ENCODE measurements at regions not wholly inside any gene's neighbourhood (a gene's known extent, or its start where the extent isn't known, plus 50 kb on each side); places are given as distances from the start of the nearest gene placed in this dataset.

DNA sequence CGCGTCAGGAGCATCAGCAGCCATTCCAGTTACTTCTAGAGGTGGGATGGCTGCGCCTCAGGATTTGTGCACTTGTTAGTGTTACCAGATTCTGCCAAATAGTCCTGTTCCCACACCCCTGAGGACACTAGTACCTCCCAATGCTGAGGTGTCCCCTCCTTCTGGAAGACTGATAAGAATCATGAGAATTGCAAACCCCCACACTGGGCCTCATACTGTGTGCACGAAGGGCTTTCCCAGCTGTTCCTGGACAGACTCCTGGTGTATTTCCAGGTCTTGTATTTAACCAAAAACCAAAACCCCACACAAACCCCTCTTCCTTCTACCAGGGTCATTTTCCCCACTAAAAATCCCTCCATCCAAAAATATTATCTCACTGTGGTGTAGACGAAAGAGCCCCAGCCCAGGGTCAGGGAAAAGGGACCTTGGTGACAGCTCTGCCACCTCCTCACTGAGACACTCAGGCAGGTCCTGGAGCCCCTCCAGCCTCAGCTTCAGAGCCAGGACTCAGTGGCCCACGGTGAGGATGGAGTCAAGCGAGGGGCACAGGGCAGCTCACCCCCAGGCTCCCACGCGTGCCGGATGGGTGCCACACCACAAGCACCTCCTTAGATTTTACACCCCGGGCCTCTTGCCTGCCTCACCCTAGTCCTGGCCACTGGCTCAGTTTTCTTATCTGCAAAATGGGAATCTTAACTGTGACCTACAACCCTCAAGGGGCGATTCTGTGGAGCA is 131.4 kb upstream of the RUNX3 start:
- no peak for DNase-seq (ENCODE audit: low read depth, low spot score)

DNA sequence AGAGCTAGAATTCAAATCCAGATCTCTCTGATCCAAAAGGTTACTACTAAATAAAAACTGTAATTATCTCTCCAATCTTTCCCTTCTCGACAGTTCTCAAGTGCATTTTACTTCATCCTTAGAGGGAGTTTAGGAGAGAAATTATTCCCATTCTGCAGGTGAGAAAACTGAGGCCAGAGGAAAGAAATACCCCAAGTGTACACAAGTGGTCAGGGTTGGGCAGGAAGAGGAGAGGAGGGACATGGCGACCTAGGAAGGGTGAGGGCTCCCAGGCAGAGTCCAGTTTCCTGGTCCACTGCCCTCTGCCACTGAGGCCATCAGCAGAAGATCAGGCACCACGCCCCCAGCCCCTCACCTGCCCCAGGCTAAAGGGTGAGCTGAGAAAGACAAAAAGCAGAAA is 127.1 kb upstream of the RUNX3 start:
- no peak for DNase-seq (ENCODE audit: low read depth, low spot score)

DNA sequence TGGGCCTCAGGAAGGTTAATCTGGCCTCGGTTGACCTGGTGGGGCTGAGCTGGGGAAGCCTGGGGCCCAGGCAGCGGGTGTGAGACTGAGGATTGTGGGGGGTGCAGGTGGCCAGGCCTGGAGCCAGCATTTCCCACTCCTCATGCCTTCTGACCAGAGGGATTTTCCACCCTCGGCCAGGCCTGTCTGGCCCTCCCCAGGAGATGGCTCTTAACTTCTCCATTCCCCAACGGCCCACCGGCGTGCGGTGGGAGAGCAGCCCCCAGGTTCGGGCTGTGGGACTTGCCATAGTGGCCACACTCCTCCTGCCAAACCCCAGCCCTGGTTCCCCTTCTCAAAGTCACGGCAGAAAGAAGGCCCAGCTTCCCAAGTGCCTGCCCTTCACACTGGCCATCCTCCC is 126.5 kb upstream of the RUNX3 start:
- no peak for DNase-seq (ENCODE audit: low read depth, low spot score)

DNA sequence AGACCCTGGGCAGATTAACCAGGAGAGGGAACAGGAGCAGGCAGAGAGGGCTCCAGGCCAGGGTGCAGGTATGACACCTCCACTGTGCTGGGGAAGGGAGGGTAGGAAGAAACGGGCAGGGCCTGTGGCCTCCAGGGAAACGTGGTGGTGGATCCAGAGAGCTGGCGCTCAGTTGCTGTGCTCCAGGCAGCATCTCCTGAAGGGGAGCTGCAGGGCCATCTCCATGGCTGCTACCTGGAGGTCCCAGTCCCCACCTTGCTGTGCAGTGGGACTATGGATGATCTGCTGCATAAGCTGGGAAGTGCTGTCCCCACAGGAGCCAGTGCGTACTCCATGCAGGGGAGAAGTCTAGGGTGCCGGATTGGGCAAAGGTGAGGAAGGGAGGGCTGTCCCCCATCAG is 125.9 kb upstream of the RUNX3 start:
- no peak for DNase-seq (ENCODE audit: low read depth, low spot score)

DNA sequence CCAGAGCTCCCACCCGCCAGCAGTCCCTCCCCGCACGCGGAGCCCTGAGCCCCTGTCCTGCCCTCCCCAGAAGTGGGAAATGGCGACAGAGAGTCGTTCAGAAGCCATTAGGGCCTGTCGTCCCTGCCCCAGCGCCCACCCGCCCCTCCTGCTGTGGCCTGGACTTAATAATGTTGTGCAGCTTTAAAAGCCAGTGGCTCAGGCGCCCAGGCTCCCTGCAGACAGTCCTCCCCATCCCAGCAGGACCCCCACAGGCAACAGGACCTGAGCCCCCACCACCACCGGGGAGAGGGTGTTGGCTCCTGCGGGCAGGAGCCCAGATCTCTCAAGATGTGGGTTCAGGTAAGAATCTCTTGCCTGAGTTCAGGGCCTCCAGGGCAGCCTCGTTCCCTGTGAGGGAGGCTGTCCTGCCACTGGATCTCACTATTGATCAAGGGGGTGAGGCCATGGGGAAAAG is 125.3 kb upstream of the RUNX3 start:
- DNase-seq (ENCODE audit: low read depth, low spot score), result no peak

DNA sequence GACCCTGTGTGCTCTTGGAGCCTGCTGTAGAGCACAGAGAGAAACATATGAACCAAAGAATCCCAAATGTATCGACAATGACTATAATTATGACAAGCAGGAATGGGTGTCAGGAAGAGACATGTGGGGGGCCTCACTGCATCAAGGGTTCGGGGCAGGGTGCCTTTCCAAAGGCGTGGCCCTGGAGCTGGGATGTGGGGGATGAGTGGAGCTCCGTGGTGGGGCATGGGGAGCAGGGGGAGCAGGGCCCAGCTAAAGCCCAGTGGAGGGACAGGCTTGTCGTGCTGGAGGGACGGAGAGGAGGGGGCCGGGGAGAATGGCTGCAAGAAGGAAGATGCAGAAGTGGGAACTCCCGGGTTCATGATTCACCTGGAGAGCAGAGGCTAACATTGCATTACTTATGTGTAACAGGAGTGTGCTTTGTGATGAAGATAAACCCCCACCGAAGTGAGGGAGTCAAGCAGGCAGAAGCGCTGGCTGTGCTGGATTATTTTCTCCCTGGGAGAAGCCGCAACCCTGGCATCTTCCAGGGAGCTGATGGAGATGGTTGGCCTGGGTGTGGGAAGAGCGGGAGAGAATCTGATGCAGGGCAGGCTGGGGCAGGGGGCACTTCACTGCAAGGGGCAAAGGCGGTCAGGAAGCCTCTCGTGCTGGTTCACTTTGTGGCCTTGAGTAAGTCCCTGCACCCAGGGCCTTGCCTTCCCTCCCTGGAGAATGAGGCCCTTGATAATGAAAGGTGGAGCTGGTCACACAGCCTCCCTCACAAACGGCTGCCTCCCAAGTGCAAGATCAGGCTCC is 124.6 kb upstream of the RUNX3 start:
- DNase-seq (ENCODE audit: low read depth, low spot score), result no peak

DNA sequence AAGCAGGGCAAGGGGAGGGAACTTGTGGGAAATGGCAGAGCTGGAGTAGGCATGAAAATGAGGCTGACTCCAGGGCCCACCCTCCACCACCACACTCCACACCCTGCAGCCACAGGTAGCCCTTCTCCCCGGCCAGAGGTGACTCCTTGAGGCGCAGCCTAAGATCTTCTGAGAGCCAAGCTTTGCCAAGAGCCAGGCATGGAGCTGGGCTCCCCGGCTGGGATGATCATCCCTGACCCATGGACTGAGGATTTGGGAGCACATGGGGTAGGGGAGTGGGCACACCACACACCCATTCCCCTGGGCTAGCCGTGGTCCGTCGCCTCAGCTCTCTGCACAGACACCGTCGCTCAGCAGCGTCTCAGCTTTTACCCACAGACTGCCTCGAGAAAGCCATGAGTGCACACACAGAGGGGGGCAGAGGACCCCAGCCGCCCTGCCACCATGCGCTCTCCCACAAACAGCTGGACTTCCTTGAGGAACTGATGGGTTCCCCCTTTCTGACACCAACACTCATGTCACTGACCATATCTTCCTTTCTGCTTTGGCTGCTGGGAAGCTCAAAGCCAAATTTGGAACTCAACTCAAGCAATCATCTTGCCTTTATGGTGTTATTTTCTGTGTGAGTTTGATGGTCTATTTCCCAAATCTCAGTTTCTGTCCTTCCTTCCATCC is 123.6 kb upstream of the RUNX3 start:
- no peak for DNase-seq (ENCODE audit: low read depth, low spot score)

DNA sequence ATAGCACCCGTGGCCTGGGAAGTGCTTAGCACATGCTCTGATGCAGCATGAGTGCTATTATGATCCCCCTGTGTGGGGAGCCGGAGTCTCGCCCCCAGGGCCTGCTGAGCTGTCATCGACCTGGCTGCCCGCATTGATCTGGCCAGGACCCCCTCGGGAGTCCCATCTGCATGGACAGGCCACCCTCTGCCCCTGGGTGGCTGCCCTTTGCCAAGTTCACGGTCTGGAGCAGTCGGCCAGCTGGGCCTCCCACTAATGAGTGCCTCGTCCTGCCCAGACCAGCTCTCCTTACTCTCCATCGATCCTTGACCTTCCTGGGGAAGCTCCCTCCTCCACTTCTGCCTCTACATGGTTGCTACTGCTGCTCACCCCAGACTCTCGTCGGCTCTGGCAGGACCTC is 121.8 kb upstream of the RUNX3 start:
- no peak for DNase-seq (ENCODE audit: low read depth, low spot score)

DNA sequence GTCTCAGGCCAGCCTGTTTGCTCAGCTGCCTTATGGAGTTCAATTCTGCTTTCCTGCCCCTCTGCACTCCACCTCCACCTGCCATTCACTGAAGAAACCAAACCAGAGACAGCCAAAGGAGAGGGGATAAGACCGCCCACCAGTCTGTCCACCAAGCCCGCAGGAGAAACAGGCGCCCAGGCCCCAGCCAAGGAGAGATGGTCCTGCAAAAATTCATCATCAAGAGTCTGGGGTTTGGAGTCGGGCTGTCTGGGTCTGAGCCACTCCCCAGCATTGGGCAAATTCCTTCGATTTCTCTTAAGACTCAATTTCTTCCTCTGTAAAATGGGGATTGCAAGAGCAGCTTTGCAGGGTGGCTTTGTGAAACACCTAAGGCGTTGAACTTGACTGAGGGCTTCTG is 121.4 kb upstream of the RUNX3 start:
- DNase-seq (ENCODE audit: low read depth, low spot score), result no peak

DNA sequence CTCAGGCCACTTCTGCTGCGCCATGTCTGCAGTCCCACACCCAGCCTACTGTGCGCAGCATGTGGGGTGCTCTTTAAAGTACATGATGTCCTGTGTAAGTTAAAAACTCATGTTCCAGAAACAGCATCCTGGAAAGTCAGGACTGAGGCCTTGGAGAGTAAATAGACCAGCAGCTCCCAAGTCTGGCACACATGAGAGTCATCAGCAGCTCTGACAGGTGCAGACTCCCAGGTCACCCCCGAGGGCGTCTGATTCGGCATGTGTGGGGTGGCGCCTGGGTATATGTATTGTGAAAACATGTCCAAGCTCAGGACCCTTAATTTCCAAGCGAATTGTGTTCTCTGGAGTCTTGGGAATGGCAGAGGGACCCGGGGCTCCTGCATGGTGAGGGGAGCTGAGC is 120.1 kb upstream of the RUNX3 start:
- DNase-seq (ENCODE audit: low read depth, low spot score), result no peak

DNA sequence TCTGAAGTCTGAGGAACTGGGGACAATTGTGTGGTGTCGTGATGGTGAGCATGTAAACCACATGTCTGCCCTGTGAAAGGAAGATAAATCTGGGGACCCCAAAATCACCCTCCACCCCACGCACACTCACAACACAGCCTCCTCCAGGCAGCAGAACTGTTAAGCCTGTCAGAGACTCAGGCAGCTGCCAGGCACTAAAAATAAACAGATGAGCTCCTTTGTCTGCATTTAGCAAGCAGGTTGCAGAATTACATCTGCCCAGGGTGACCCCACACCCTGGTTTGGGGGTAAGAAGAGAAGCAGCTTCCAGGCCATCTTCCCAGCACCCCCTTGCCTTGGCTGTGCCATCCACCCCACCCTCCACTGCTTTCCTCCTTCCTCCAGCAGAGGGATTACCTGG is 119.1 kb upstream of the RUNX3 start:
- DNase-seq (ENCODE audit: low read depth, low spot score), result no peak

DNA sequence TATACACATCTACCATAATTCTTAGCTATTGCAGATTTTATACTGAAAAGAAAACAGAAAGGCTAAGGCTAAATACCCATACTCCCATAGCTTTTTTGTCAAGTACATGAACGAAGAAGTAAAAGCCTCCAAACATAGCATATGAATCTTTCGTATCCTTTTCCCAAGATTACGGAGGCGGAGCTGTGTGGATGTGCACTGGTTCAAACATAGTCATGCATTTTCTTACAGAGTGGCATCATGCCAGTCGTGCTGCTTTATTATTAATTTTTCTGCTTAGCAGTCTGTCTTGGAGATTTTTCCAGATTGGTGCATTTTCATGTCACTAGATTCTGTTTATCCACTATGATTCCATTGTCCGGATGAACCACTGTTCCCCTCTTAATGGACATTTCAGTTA is 118.7 kb upstream of the RUNX3 start:
- DNase-seq (ENCODE audit: low read depth, low spot score), result no peak

DNA sequence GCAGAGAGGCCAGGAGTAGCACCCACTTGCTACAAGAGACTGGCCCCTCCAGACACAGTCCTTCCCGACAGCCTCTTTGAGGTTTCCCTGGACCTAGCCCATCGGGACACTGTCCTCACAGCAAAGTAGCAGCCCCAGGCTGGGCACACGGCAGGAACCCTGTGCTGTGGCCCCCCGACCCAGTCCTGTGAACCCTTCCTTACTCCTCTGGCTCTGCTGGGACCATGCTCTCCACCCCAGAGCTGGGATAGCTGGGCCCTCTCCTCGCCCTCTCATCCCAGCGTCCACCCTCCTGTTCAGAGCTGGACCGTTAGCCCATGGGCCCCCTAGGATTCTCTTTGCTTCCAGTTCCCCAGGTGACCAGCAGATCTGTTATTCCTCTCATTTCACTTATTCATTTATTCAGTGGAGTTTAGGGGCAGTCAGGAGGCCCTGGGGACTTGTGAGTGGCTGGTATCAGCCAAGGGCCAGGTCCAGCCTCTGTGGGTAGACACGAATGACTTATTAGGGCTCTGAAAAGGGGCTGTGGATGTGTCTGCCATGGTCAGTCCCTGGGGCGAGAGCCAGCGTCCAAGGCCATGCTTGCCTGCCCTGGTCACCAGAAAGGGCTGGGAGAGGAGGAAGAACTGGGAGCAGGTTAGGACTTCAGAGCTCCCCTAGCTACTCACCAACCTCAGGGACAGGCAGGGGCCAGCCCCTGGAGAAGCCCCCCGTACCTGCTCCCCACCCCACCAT is 117.6 kb upstream of the RUNX3 start:
- DNase-seq (ENCODE audit: low read depth, low spot score), result no peak

DNA sequence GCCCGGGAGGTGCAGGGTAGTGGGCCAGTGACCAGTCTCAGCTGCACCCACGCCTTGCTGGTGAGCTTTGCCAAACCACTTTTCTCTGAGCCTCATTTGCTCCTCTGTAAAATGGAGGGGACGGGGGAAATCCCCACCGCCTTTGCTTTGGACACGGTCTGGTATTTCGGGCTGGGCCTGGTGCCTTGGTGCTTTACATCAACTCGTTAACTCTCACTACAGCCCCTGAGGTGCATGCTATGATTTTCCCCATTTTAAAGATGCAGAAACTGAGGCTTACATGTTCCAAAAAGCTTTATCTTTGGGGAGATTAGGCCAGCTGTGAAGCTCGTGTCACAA is 116.1 kb upstream of the RUNX3 start:
- no peak for DNase-seq (ENCODE audit: low read depth, low spot score)

DNA sequence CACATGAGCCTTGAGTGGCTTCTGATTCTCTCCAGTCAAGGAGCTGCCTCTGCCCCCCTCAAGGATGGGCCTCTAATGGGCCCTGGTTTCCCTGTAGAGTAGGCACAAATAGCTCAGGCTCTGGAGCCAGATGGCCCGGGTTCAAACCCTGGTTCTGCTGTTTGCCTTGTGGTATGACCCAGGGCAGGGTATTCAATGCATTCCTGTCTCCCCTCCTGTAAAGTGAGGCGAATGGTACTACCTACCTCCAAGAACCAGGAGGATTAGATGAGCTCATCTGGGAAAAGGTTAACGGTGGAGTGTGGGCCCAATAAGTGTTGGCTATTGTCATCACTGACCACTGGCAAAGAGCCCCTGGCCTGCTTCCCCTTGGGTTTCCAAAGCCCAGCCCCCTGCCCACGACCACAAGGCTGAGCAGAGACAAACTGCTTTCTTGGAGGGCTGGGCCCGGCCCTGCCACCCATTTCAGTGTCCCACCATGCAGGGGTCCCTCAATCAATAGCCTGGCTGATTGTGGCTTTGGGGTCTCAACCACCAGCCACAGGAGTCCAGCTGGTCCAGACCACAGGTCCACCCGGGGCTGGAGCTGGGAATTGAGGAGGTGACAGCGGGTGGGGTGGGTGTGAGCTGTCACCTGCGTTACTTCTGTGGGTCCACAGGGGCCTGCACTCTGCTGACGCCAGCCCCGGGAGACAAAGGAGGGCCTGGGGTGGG is 115.6 kb upstream of the RUNX3 start:
- DNase-seq (ENCODE audit: low read depth, low spot score), result no peak

DNA sequence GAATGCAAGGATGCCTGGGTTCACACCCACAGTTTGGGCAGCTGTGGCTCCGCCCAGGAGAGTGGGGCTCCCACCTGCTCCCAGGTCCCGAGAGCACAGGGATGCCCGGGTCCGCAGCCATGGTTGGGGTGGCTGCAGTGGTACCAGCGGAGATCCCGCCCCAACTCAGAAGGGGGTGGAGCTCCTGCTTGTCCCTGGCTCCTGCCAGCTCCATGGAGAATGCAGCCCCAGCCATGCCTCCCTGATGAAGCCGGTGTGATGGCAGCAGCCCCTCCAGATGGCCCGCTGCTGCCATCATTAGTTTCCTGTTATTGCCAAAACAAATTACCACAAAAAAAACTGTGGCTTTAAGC is 113.1 kb upstream of the RUNX3 start:
- DNase-seq (ENCODE audit: low read depth, low spot score), result no peak

DNA sequence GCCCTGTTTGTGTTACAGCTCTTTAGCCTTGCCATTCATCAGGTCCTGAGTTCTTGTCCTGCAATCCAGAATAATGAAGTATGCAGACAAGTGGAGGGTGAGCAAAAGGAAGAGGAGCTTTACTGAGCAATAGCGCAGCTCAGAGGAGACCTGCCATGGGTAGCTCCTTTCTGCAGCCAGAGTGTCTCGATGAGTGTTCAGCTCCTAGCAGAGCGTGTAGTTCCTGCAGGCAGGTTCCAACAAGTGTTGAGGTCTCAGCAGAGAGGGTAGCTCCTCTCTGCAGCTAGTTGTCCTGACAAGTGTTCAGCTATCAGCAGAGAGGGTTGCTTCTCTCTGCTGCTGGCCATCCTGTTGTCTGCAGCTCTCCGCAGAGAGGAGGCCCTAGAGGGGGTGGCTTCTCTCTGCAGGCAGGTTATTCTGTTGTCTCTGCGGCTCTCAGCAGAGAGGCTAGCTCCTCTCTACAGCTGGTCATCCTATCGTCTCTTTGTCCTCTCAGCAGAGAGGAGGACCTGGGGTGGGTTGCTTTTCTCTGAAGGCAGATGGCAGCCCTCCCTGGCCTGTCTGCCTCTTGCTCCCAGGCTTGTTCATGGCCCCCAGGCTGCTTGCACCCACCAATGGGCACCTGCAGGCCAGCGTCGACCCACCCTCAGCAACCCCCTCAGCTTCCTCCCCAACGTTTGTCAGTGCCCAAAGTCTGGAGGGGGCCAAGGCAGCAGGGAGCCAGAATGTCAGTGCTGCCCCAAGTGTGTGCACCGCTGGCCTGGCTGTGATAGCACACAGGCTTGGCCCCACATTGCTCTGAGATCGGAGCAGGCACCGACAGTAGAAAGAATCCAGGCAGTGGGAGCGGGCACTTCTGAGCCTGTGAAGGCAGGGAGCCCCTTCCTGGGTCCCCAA is 112.5 kb upstream of the RUNX3 start:
- no peak for DNase-seq (ENCODE audit: low read depth, low spot score)

DNA sequence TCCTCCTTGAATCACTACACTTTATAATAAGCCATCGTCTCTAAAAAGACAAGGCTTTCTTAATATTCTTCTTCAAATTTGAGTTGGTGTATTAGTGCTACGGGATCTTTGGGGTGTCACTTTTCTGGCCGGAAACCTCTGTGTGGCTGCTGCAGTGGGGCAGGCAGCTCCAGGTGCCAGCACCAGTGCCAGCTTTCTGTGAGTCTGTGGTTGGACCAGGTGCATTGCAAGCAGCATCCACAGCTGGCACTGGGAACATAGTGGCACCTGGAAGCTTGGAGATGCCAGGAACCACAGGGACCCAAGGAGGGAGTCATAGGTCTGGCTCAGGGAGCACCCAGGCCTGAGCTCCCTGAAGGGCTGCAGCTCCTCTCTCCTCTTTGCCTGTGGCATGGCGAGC is 111.8 kb upstream of the RUNX3 start:
- no peak for DNase-seq (ENCODE audit: low read depth, low spot score)

DNA sequence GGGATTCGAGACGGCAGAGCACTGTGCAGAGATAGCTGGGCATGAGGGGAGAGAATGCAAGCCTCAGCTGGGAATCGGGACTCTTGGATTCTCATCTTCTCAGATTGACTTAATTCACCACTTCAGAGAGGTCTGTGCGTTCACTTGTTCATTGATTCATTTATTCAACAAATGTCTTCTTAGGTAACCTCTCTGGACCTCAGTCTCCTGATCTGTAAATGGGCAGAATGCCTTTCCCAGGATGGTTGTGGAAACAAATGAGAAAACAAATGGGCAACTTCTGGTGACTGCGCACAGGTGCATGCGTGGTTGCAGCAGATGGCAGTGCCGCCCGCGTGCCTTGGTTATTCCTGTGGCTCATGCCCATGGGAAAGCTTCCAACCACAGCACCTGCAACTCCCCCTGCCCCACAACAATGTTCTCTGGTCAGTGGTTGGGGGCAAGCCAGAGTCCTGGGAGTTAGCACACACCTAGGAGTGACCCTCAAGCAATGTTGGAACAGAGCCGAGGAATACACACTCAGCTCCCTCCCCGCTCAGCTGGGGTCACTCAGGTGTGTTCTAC is 110.1 kb upstream of the RUNX3 start:
- no peak for DNase-seq (ENCODE audit: low read depth, low spot score)

DNA sequence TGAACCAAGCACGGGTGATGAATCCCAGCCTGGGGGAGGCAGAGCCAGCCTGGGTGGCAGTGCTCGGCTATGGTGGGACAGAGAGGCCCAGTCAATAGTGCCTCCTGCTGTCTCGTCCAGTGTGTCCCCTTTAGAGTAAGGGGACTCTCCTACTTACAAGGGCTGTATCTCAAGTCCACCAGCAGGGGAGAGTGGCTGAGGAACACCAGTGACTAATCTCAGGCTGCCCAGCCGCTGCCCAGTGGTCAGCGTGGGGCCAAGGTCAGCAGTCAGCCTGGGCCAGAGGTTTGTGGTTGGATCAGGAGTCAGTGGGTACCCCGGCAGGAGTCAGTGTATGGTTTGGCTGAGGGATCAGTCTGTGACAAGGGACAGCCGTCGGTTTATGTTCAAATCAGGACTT is 109.2 kb upstream of the RUNX3 start:
- no peak for DNase-seq (ENCODE audit: low read depth, low spot score)

Data from astrocyte of the hippocampus (primary cell).